Adrenal gland (tissue), 5 donors: ENCODE measurements at regions not wholly inside any gene's neighbourhood (a gene's known extent, or its start where the extent isn't known, plus 50 kb on each side); places are given as distances from the start of the nearest gene placed in this dataset.

Experiments
- CTCF ChIP-seq, 6 experiments: fragments of 450-650 bp in 4 of 6; fragments of 200-600 bp in 2 of 6; sonication (generic) in 1 of 6; IDR thresholded peaks; 1 replicate in 5 of 6; 2 replicates in 1 of 6; pipeline versions ENCODE4 v1.5.1 to v1.8.0; 2016 to 2021; ENCODE audit warnings: antibody characterized with exemption in 6 of 6, mild to moderate bottlenecking in 2 of 6, moderate library complexity in 1 of 6
- POLR2A ChIP-seq, 2 donors: fragments of 450-650 bp; IDR thresholded peaks; one replicate each; pipeline ENCODE4 v1.6.1; 2017; ENCODE audit warnings: antibody characterized with exemption in 2 of 2, mild to moderate bottlenecking in 2 of 2, moderate library complexity in 1 of 2
- donor health status: DM: no; HTN: no; CAD: no.

- TF ChIP-seq CTCF (IDR thresholded peaks at IDR 0.05) (no peak), POLR2A (IDR thresholded peaks at IDR 0.05) (no peak)
Measured at GRCh38 chr1:208526613-208527125, 282.5 kb upstream of the PLXNA2 start.
